ENCODE measurements at regions not wholly inside any gene's neighbourhood (a gene's known extent, or its start where the extent isn't known, plus 50 kb on each side); places are given as distances from the start of the nearest gene placed in this dataset.

GRCh38 chr11:131186629-131187101, 183.8 kb upstream of the NTM start (continued):
- peak; percentile 47; the same call in 1 of the 2 replicates for TF ChIP-seq ZNF687 (IDR thresholded peaks at IDR 0.05)
- peak; percentile 100 for TF ChIP-seq SPI1 (IDR thresholded peaks at IDR 0.05; ENCODE audit: borderline replicate concordance, insufficient read depth, low read depth, low read length)
- TF ChIP-seq HDAC6 (IDR thresholded peaks at IDR 0.05; ENCODE audit: unreplicated experiment) = no peak
- peak; percentile 78 for TF ChIP-seq BCL3 (IDR thresholded peaks at IDR 0.05; ENCODE audit: borderline replicate concordance, insufficient read depth, low read depth, low read length, poor library complexity, severe bottlenecking)
- TF ChIP-seq SMC3 (IDR thresholded peaks at IDR 0.05; ENCODE audit: borderline replicate concordance, low read length) = no peak
- no peak for TF ChIP-seq IRF3 (IDR thresholded peaks at IDR 0.05)
- no peak for TF ChIP-seq ZNF592 (IDR thresholded peaks at IDR 0.05)
- no peak for TF ChIP-seq SMAD1 (IDR thresholded peaks at IDR 0.05; ENCODE audit: low read depth, partially characterized antibody)
- no peak for TF ChIP-seq CHD1 (IDR thresholded peaks at IDR 0.05; ENCODE audit: low read depth, low read length)
- TF ChIP-seq SIX5 (IDR thresholded peaks at IDR 0.05; ENCODE audit: low read depth, low read length, severe bottlenecking) = no peak
- TF ChIP-seq CREM (IDR thresholded peaks at IDR 0.05; ENCODE audit: low read depth) = peak; percentile 72; the same call in 1 of the 2 replicates
- no peak for TF ChIP-seq IRF5 (IDR thresholded peaks at IDR 0.05; ENCODE audit: borderline replicate concordance)
- TF ChIP-seq PRDM15 (CRISPR knock-in tag; IDR thresholded peaks at IDR 0.05) = no peak

Data from GM12878 (cell line).